ENCODE measurements at regions not wholly inside any gene's neighbourhood (a gene's known extent, or its start where the extent isn't known, plus 50 kb on each side); places are given as distances from the start of the nearest gene placed in this dataset.

DNA sequence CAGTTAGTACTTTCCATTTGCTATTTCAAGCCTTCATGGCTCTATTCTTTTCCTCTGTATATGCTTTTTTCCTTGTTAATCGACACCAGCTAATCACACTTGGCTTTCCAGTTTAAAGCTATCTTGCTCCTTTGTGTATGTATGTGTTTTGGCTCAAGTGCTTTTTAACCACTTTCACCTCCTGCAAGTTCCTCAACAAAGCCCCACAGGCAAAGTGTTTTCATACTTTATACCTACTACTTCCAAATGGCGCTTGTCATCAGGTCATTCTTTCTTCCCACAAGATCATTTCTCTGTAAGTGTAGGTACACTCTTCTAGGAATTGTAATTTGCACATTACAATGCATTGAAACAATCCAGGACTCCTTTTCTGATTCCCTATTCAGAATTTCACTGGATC is 64.0 kb upstream of the FIGN start:
- Histone ChIP-seq H3K18ac (ENCODE audit: extremely low read depth, low read length) (no peak overlapping the region), H2BK120ac (replicated peaks; ENCODE audit: low read depth, low read length) (no peak overlapping the region), H2BK20ac (ENCODE audit: low read length) (no peak overlapping the region), H3K4me3 (ENCODE audit: extremely low read depth in 1 of 4, insufficient read depth in 2 of 4, low read depth in 3 of 4, low read length in 4 of 4) (no peak overlapping the region), H3K4me1 (replicated peaks in 1 of 4; ENCODE audit: control insufficient read depth in 3 of 4, insufficient read depth in 4 of 4, low read length in 3 of 4) (no peaks in the 10 kb centered on the region; a peak in 1 of 7 replicates), H2AFZ (ENCODE audit: low read length) (peak overlapping the region; percentile 70), H3K79me1 (ENCODE audit: low read depth, low read length) (no peaks in the 10 kb centered on the region), H4K8ac (ENCODE audit: extremely low read depth, insufficient read depth, low read length) (no peak overlapping the region), H3K9ac (replicated peaks in 1 of 4; ENCODE audit: extremely low read depth in 1 of 4, low read depth in 3 of 4, low read length in 3 of 4) (no peak overlapping the region), H2AK5ac (ENCODE audit: low read depth, low read length) (no peak overlapping the region), H4K5ac (ENCODE audit: insufficient read length, low read depth, low read length) (no peak overlapping the region), H3K4ac (replicated peaks; ENCODE audit: insufficient read length, low read depth, low read length) (no peak overlapping the region), H4K91ac (replicated peaks; ENCODE audit: insufficient read length, low read length) (no peak overlapping the region), H3K27me3 (replicated peaks in 1 of 4; ENCODE audit: control insufficient read depth in 3 of 4, extremely low read depth in 1 of 4, insufficient read depth in 3 of 4, low read length in 3 of 4) (no peaks in the 10 kb centered on the region), H3K56ac (replicated peaks; ENCODE audit: insufficient read length, low read depth, low read length) (no peak overlapping the region), H3K4me2 (ENCODE audit: insufficient read depth in 1 of 2, low read depth in 2 of 2, low read length in 2 of 2) (no peak overlapping the region), H3K79me2 (ENCODE audit: control insufficient read depth in 1 of 2, insufficient read depth in 2 of 2, low read length in 2 of 2) (no peaks in the 10 kb centered on the region), H3K9me3 (ENCODE audit: insufficient read depth in 2 of 2, low read depth in 1 of 2, low read length in 1 of 2) (no peaks in the 10 kb centered on the region), H3K23me2 (ENCODE audit: low read depth, low read length) (no peaks in the 10 kb centered on the region), H3K23ac (ENCODE audit: insufficient read length) (no peak overlapping the region), H3K27ac (ENCODE audit: low read depth, low read length) (no peak overlapping the region), H2BK5ac (ENCODE audit: low read depth, low read length) (no peak overlapping the region), H2BK12ac (ENCODE audit: low read depth, low read length) (no peak overlapping the region), H3K36me3 (ENCODE audit: control insufficient read depth in 2 of 4, insufficient read depth in 4 of 4, low read length in 3 of 4) (no peaks in the 10 kb centered on the region), H2BK15ac (ENCODE audit: low read length) (no peak overlapping the region), H3K14ac (ENCODE audit: insufficient read length) (no peak overlapping the region), H4K20me1 (replicated peaks in 1 of 2; ENCODE audit: control insufficient read depth in 1 of 2, insufficient read depth in 2 of 2, low read length in 2 of 2) (no peaks in the 10 kb centered on the region)
- no peak for TF ChIP-seq POLR2AphosphoS5 (IDR thresholded peaks at IDR 0.05; ENCODE audit: low read depth, low read length)
- no peak for TF ChIP-seq ZNF274 (IDR thresholded peaks at IDR 0.05; ENCODE audit: borderline replicate concordance, extremely low read depth, low read length)
- no peak for TF ChIP-seq TEAD4 (IDR thresholded peaks at IDR 0.05; ENCODE audit: low read depth, low read length)
- no peak for TF ChIP-seq SIX5 (IDR thresholded peaks at IDR 0.05; ENCODE audit: low read depth, low read length)
- TF ChIP-seq SRF (IDR thresholded peaks at IDR 0.05; ENCODE audit: low read depth, low read length) = no peak
- ChIA-PET POLR2A (ENCODE audit: partially characterized antibody) (no interaction called here), CTCF (ENCODE audit: partially characterized antibody) (interaction anchor here (1.1 to 1.2 kb wide), 3 partner anchors 12 to 188 kb away, joined by 3 to 4 read pairs (median 4); no protein-coding TSS in a partner anchor)
- no peak for FAIRE-seq
- DNase-seq (ENCODE audit: low read depth in 1 of 2, low spot score in 2 of 2) = no peak
- WGBS, 2 experiments (ENCODE audit: extremely low coverage in 1 of 2, insufficient coverage in 1 of 2, insufficient read length in 1 of 2, insufficient replicate concordance in 2 of 2, low coverage in 1 of 2, low lambda C conversion rate in 2 of 2, missing lambda C conversion rate in 1 of 2) = 70% methylated on average over 2 of the region's 2 CpGs; no CpG with 5 or more reads in 1 of the 2 experiments

Data from H1 (cell line).